ENCODE measurements at regions not wholly inside any gene's neighbourhood (a gene's known extent, or its start where the extent isn't known, plus 50 kb on each side); places are given as distances from the start of the nearest gene placed in this dataset.

GRCh38 chr2:188196343-188197008 is 95.2 kb upstream of the GULP1 start:
- no peak overlapping the region for H4K91ac ChIP-seq (ENCODE audit: insufficient read depth, low read depth, low read length)
- H2BK20ac ChIP-seq (ENCODE audit: low read depth, low read length) = no peak overlapping the region
- no peak overlapping the region for H3K4ac ChIP-seq (ENCODE audit: low read depth, low read length)
- H2BK120ac ChIP-seq (ENCODE audit: low read depth, low read length) = no peak overlapping the region
- H2AK9ac ChIP-seq (replicated peaks; ENCODE audit: low read depth, low read length, poor library complexity) = no peak overlapping the region
- H2AK5ac ChIP-seq (ENCODE audit: low read depth, low read length) = no peak overlapping the region
- H3K4me2 ChIP-seq (ENCODE audit: low read depth, low read length) = no peak overlapping the region
- H3K56ac ChIP-seq (ENCODE audit: extremely low read depth, insufficient read depth, low read length) = no peak overlapping the region
- no peak overlapping the region for H2BK5ac ChIP-seq (ENCODE audit: low read depth, low read length, poor library complexity, severe bottlenecking)
- H3K18ac ChIP-seq (ENCODE audit: low read depth, low read length) = no peak overlapping the region
- H2AFZ ChIP-seq (replicated peaks; ENCODE audit: low read length, poor library complexity) = no peak overlapping the region
- dilution Hi-C loops (cut with HindIII; ENCODE audit: low sequenced_read_pairs, unreplicated experiment) = no loop called here
- H3K36me3 ChIP-seq (ENCODE audit: control insufficient read depth, insufficient read depth, low read length) = no peaks in the 10 kb centered on the region
- H4K8ac ChIP-seq (ENCODE audit: low read depth in 2 of 2, low read length in 2 of 2) = no peak overlapping the region
- no peaks in the 10 kb centered on the region for H3K79me1 ChIP-seq (ENCODE audit: low read depth in 1 of 2, low read length in 2 of 2)
- no peak overlapping the region for H3K14ac ChIP-seq (replicated peaks; ENCODE audit: low read depth, low read length)
- intact Hi-C loops (cut with micrococcal nuclease) = no loop called here
- no peak overlapping the region for H2BK15ac ChIP-seq (ENCODE audit: low read depth, low read length)
- POLR2A ChIA-PET (ENCODE audit: unreplicated experiment) = no interaction called here
- BruUV-seq (replicated peaks) = no TSS peak
- H3K9ac ChIP-seq (ENCODE audit: low read depth, low read length) = no peak overlapping the region
- WGBS, 2 experiments (ENCODE audit: extremely low coverage in 2 of 2, insufficient read length in 1 of 2) = no CpG with 5 or more reads among the region's 2 CpGs
- ATAC-seq (ENCODE audit: low read depth) (no peak), DNase-seq (no peak)
- peaks cover 4% of the 10 kb centered on the region; the same call in 1 of the 2 replicates for H3K9me1 ChIP-seq (ENCODE audit: insufficient read depth, low read length)
- in situ Hi-C loops (cut with MboI; ENCODE audit: low sequenced_read_pairs) = no loop called here
- H3K27me3 ChIP-seq (ENCODE audit: control insufficient read depth, insufficient read depth, low read length) = no peaks in the 10 kb centered on the region
- H3K4me3 ChIP-seq (ENCODE audit: insufficient read depth, low read depth, low read length) = no peak overlapping the region
- TF ChIP-seq CEBPB (IDR thresholded peaks at IDR 0.05; ENCODE audit: low read depth, low read length) = peak; percentile 38; the same call in 1 of the 2 replicates
- TF ChIP-seq RAD21 (IDR thresholded peaks at IDR 0.05; ENCODE audit: low read length) = no peak
- H3K9me3 ChIP-seq (ENCODE audit: control insufficient read depth, insufficient read depth, low read length) = no peaks in the 10 kb centered on the region
- CTCF ChIA-PET = interaction anchor here (0.7 kb wide), 1 partner anchor 15 kb away, joined by 3 read pairs; no protein-coding TSS in a partner anchor
- H4K20me1 ChIP-seq (ENCODE audit: insufficient read depth, low read length) = no peaks in the 10 kb centered on the region
- no peak overlapping the region for H4K5ac ChIP-seq (ENCODE audit: low read depth, low read length)
- peaks cover 2% of the 10 kb centered on the region; the same call in 1 of the 2 replicates for H3K4me1 ChIP-seq (ENCODE audit: control insufficient read depth, insufficient read depth, low read length)
- H3K23ac ChIP-seq (ENCODE audit: low read depth, low read length) = no peak overlapping the region
- H3K27ac ChIP-seq (ENCODE audit: insufficient read depth, low read length) = no peak overlapping the region
